Esophagus muscularis mucosa (tissue), 4 donors: ENCODE measurements at regions not wholly inside any gene's neighbourhood (a gene's known extent, or its start where the extent isn't known, plus 50 kb on each side); places are given as distances from the start of the nearest gene placed in this dataset.

Experiments
- DNase-seq: peaks from one replicate; pipeline ENCODE4 v3.0.0-alpha.2; 2017; ENCODE audit errors: extremely low spot score
- H3K27ac ChIP-seq, 4 donors: fragments of 200-600 bp; sonication (generic); replicated peaks in 1 of 4; 1 replicate in 3 of 4; 2 replicates in 1 of 4; pipeline ENCODE4 v1.5.1; 2016 to 2019; ENCODE audit warnings: mild to moderate bottlenecking in 1 of 4
- H3K27me3 ChIP-seq, 4 donors: fragments of 200-600 bp; sonication (generic); one replicate each; pipeline versions ENCODE4 v1.5.1 to v1.6.0; 2016 to 2019
- H3K36me3 ChIP-seq, 4 donors: fragments of 200-600 bp; sonication (generic); one replicate each; pipeline ENCODE4 v1.5.1; 2016 to 2019
- H3K4me1 ChIP-seq, 4 donors: fragments of 200-600 bp; sonication (generic); one replicate each; pipeline ENCODE4 v1.5.1; 2016 to 2019
- H3K4me3 ChIP-seq, 4 donors: fragments of 200-600 bp; sonication (generic); 1 replicate in 2 of 4; 2 replicates in 2 of 4; pipeline ENCODE4 v1.5.1; 2016 to 2019; ENCODE audit warnings: mild to moderate bottlenecking in 4 of 4, moderate library complexity in 1 of 4
- H3K9me3 ChIP-seq, 4 donors: fragments of 200-600 bp; sonication (generic); 1 replicate in 3 of 4; 2 replicates in 1 of 4; pipeline ENCODE4 v1.5.1; 2016 to 2019
- CTCF ChIP-seq, 3 experiments: fragments of 200-600 bp in 2 of 3; fragments of 450-650 bp in 1 of 3; sonication (generic) in 2 of 3; IDR thresholded peaks; one replicate each; pipeline ENCODE4 v1.5.1; 2017 to 2019; ENCODE audit warnings: antibody characterized with exemption in 3 of 3, mild to moderate bottlenecking in 2 of 3, moderate library complexity in 1 of 3
- EP300 ChIP-seq: sonication (generic); formaldehyde crosslinking; IDR thresholded peaks from one replicate; pipeline ENCODE4 v1.6.1; 2017; ENCODE audit warnings: antibody characterized with exemption
- POLR2A ChIP-seq: fragments of 450-650 bp; IDR thresholded peaks from one replicate; pipeline ENCODE4 v1.6.1; 2017; ENCODE audit warnings: antibody characterized with exemption, moderate library complexity, mild to moderate bottlenecking, low read depth
- POLR2AphosphoS5 ChIP-seq, 2 donors: sonication (generic); formaldehyde crosslinking; IDR thresholded peaks; one replicate each; pipeline ENCODE4 v1.6.1; 2017; ENCODE audit warnings: antibody characterized with exemption in 2 of 2
- WGBS: methylation state at CpG from one replicate; pipeline ENCODE4 v1.1.5; 2018; 5-methylcytosine and 5-hydroxymethylcytosine counted together
- intact Hi-C: fragments of 100-400 bp; cut with DNase I; formaldehyde crosslinking; loops from one replicate; pipeline ENCODE4 v1.15.1; 2023

- WGBS = 89% methylated on average over 4 of the region's 4 CpGs
- H3K4me3 ChIP-seq = no peak overlapping the region
- peak; percentile 87 for DNase-seq
- no peaks in the 10 kb centered on the region for H3K36me3 ChIP-seq
- TF ChIP-seq POLR2A = no peak
- no peak for TF ChIP-seq POLR2AphosphoS5 (IDR thresholded peaks at IDR 0.05)
- no peak for TF ChIP-seq EP300
- no peak for TF ChIP-seq CTCF (IDR thresholded peaks at IDR 0.05)
- peaks cover 0 to 20% (median 0%) of the 10 kb centered on the region in 4 donors for H3K27me3 ChIP-seq
- H3K27ac ChIP-seq = no peak overlapping the region
- peaks cover 0 to 14% (median 12%) of the 10 kb centered on the region in 4 donors for H3K9me3 ChIP-seq
- intact Hi-C loops = no loop called here
- H3K4me1 ChIP-seq = no peaks in the 10 kb centered on the region
These were observed 248.2 kb downstream of the ZNF536 start for GRCh38 chr19:30620354-30620753.

- Histone ChIP-seq H3K4me3 (no peak overlapping the region), H3K9me3 (no peaks in the 10 kb centered on the region), H3K36me3 (no peaks in the 10 kb centered on the region), H3K27me3 (peaks cover 0 to 8% (median 0%) of the 10 kb centered on the region in 4 donors), H3K4me1 (no peaks in the 10 kb centered on the region), H3K27ac (no peak overlapping the region)
- intact Hi-C loops = no loop called here
- WGBS = 74% methylated on average over 2 of the region's 2 CpGs
- peak; percentile 21 for DNase-seq
- no peak for TF ChIP-seq POLR2A
- no peak for TF ChIP-seq POLR2AphosphoS5 (IDR thresholded peaks at IDR 0.05)
- TF ChIP-seq CTCF (IDR thresholded peaks at IDR 0.05) = no peak
- TF ChIP-seq EP300 = no peak
These were observed 237.6 kb downstream of the ZNF536 start for GRCh38 chr19:30609656-30610270.

- Histone ChIP-seq H3K4me3 (no peak overlapping the region), H3K9me3 (no peaks in the 10 kb centered on the region), H3K36me3 (no peaks in the 10 kb centered on the region), H3K27me3 (peaks cover 0 to 8% (median 0%) of the 10 kb centered on the region in 4 donors), H3K27ac (no peak overlapping the region), H3K4me1 (no peaks in the 10 kb centered on the region)
- intact Hi-C loops = no loop called here
- WGBS = 92% methylated on average over 1 of the region's 1 CpG
- peak; percentile 62 for DNase-seq
- TF ChIP-seq CTCF (IDR thresholded peaks at IDR 0.05) (no peak), POLR2AphosphoS5 (IDR thresholded peaks at IDR 0.05) (no peak), EP300 (no peak), POLR2A (no peak)
These were observed 236.3 kb downstream of the ZNF536 start for GRCh38 chr19:30608471-30608870.
